PC-9 (cell line): ENCODE measurements at regions not wholly inside any gene's neighbourhood (a gene's known extent, or its start where the extent isn't known, plus 50 kb on each side); places are given as distances from the start of the nearest gene placed in this dataset.

ENCODE experiments used
- BruUV-seq: library from RNA; stranded (reverse); fragments of 400-500 nt; replicated peaks from 2 replicates; lab custom pipeline; 2021; lab: Mats Ljungman, UMichigan
- CTCF ChIA-PET: fragments of 300-600 bp; sonication (Branson Sonifier 250); formaldehyde crosslinking; loops from one replicate; lab custom pipeline; 2022; ENCODE audit warnings: antibody characterized with exemption; lab: Charles Lee
- POLR2A ChIA-PET: fragments of 300-600 bp; sonication (Branson Sonifier 250); formaldehyde crosslinking; loops from one replicate; lab custom pipeline; 2022; ENCODE audit warnings: antibody characterized with exemption; ENCODE audit not compliant: unreplicated experiment; lab: Charles Lee
- DNase-seq, 2 experiments: peaks; one replicate each; pipeline versions ENCODE4 v3.0.0 to v3.0.0-alpha.2; 2015 to 2022; ENCODE audit warnings: mixed read lengths in 1 of 2
- H2AFZ ChIP-seq: fragments of 200-600 bp; sonication (generic); 2 replicates; pipeline ENCODE4 v1.8.1; 2017; ENCODE audit warnings: antibody characterized with exemption
- H3F3A ChIP-seq: fragments of 200-600 bp; sonication (generic); 2 replicates; pipeline ENCODE4 v1.8.1; 2017; ENCODE audit warnings: antibody characterized with exemption, mild to moderate bottlenecking, low read depth; ENCODE audit not compliant: insufficient read depth
- H3K27ac ChIP-seq: fragments of 200-600 bp; sonication (generic); 2 replicates; pipeline ENCODE4 v1.6.1; 2016; ENCODE audit warnings: mixed run types
- H3K27me3 ChIP-seq: fragments of 200-600 bp; sonication (generic); 2 replicates; pipeline ENCODE4 v1.6.1; 2016; ENCODE audit warnings: low read depth, mixed run types; ENCODE audit not compliant: insufficient read depth
- H3K36me3 ChIP-seq: fragments of 200-600 bp; sonication (generic); 2 replicates; pipeline ENCODE4 v1.6.1; 2016; ENCODE audit warnings: low read depth, mixed run types
- H3K4me1 ChIP-seq: fragments of 200-600 bp; sonication (generic); replicated peaks from 2 replicates; pipeline ENCODE4 v1.6.1; 2016; ENCODE audit warnings: mixed run types; ENCODE audit not compliant: insufficient read depth
- H3K4me2 ChIP-seq: fragments of 200-600 bp; sonication (generic); 2 replicates; pipeline ENCODE4 v1.6.1; 2017; ENCODE audit warnings: mixed run types
- H3K4me3 ChIP-seq: fragments of 200-600 bp; sonication (generic); 2 replicates; pipeline ENCODE4 v1.6.1; 2016; ENCODE audit warnings: mixed run types
- H3K79me2 ChIP-seq: fragments of 200-600 bp; sonication (generic); 2 replicates; pipeline ENCODE4 v1.6.1; 2017; ENCODE audit warnings: low read depth, mixed run types
- H3K9me2 ChIP-seq: fragments of 200-600 bp; sonication (generic); 2 replicates; pipeline ENCODE4 v1.8.1; 2017; ENCODE audit warnings: mild to moderate bottlenecking; ENCODE audit not compliant: insufficient read depth
- H3K9me3 ChIP-seq: fragments of 200-600 bp; sonication (generic); 2 replicates; pipeline ENCODE4 v1.8.1; 2016; ENCODE audit warnings: low read depth; ENCODE audit not compliant: insufficient read depth
- H4K20me1 ChIP-seq: fragments of 200-600 bp; sonication (generic); 2 replicates; pipeline ENCODE4 v1.8.1; 2017; ENCODE audit not compliant: insufficient read depth
- EZH2 ChIP-seq: fragments of 200-600 bp; sonication (generic); IDR thresholded peaks from 2 replicates; pipeline ENCODE4 v1.8.0; 2017; ENCODE audit warnings: antibody characterized with exemption, low read depth
- intact Hi-C: fragments of 100-400 bp; cut with micrococcal nuclease; formaldehyde crosslinking; loops from one replicate; pipeline ENCODE4 v1.10.0; 2022; ENCODE audit not compliant: unreplicated experiment
- TF ChIP-seq, protein P1 (sequence below): fragments of 200-600 bp; sonication (generic); conservative IDR thresholded peaks from 2 replicates; pipeline ENCODE4 v1.6.1; 2017; ENCODE audit warnings: mixed run types, antibody characterized with exemption, mild to moderate bottlenecking, moderate library complexity

DNA sequence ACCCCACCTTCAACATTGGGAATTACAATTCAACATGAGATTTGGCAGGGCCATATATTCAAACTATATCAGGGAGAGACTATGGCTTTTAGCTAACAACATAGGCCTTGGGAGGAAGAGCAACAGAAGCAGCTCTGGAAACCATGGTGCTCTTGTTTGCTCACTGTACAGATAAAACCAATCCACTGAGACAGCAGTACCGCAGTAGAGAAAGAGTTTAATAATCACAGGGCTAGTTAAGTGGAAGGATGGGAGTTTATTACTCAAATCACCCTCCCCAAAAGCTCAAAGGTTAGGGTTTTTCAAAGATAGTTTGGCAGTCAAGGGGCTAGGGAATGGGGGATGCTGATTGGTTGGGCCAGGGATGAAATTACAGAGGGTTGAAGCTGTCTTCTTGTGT, 52.7 kb upstream of the CRHR1 start:
- Histone ChIP-seq H3K4me2 (no peak overlapping the region), H4K20me1 (no peaks in the 10 kb centered on the region), H3K27ac (no peak overlapping the region), H3K4me1 (no peaks in the 10 kb centered on the region), H3K27me3 (peaks cover 76% of the 10 kb centered on the region), H2AFZ (no peak overlapping the region), H3F3A (no peaks in the 10 kb centered on the region), H3K4me3 (no peak overlapping the region), H3K36me3 (no peaks in the 10 kb centered on the region), H3K79me2 (no peaks in the 10 kb centered on the region), H3K9me3 (no peaks in the 10 kb centered on the region; the same call in 1 of the 2 replicates), H3K9me2 (no peaks in the 10 kb centered on the region)
- intact Hi-C loops: no loop called here
- no peak for DNase-seq
- TF ChIP-seq, protein P1, sequence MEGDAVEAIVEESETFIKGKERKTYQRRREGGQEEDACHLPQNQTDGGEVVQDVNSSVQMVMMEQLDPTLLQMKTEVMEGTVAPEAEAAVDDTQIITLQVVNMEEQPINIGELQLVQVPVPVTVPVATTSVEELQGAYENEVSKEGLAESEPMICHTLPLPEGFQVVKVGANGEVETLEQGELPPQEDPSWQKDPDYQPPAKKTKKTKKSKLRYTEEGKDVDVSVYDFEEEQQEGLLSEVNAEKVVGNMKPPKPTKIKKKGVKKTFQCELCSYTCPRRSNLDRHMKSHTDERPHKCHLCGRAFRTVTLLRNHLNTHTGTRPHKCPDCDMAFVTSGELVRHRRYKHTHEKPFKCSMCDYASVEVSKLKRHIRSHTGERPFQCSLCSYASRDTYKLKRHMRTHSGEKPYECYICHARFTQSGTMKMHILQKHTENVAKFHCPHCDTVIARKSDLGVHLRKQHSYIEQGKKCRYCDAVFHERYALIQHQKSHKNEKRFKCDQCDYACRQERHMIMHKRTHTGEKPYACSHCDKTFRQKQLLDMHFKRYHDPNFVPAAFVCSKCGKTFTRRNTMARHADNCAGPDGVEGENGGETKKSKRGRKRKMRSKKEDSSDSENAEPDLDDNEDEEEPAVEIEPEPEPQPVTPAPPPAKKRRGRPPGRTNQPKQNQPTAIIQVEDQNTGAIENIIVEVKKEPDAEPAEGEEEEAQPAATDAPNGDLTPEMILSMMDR: no peak
- TF ChIP-seq EZH2: no peak
- POLR2A ChIA-PET: no interaction called here
- CTCF ChIA-PET: no interaction called here
- no TSS peak for BruUV-seq

GRCh38 chr17:45732926-45733505, 51.1 kb upstream of the CRHR1 start:
- H3K4me1 ChIP-seq: no peaks in the 10 kb centered on the region
- H3K9me3 ChIP-seq: no peaks in the 10 kb centered on the region; the same call in 1 of the 2 replicates
- no peak for DNase-seq
- H3K4me2 ChIP-seq: no peak overlapping the region
- BruUV-seq: no TSS peak
- no peaks in the 10 kb centered on the region for H3K36me3 ChIP-seq
- POLR2A ChIA-PET: no interaction called here
- no peak overlapping the region for H2AFZ ChIP-seq
- no peaks in the 10 kb centered on the region for H3K9me2 ChIP-seq
- H3F3A ChIP-seq: no peaks in the 10 kb centered on the region
- H3K79me2 ChIP-seq: no peaks in the 10 kb centered on the region
- no peak overlapping the region for H3K4me3 ChIP-seq
- no peak overlapping the region for H3K27ac ChIP-seq
- CTCF ChIA-PET: no interaction called here
- H4K20me1 ChIP-seq: no peaks in the 10 kb centered on the region; the same call in 1 of the 2 replicates
- H3K27me3 ChIP-seq: peaks cover 75% of the 10 kb centered on the region
- TF ChIP-seq EZH2: no peak
- TF ChIP-seq, protein P1: no peak
- intact Hi-C loops: no loop called here

GRCh38 chr17:45733781-45734180, 50.3 kb upstream of the CRHR1 start:
- intact Hi-C loops: no loop called here
- ChIA-PET POLR2A (no interaction called here), CTCF (no interaction called here)
- H3K27ac ChIP-seq: no peak overlapping the region
- H3K79me2 ChIP-seq: no peaks in the 10 kb centered on the region
- H3K36me3 ChIP-seq: no peaks in the 10 kb centered on the region
- BruUV-seq: no TSS peak
- DNase-seq: no peak
- peaks cover 75% of the 10 kb centered on the region for H3K27me3 ChIP-seq
- no peaks in the 10 kb centered on the region for H3K9me2 ChIP-seq
- H3K9me3 ChIP-seq: no peaks in the 10 kb centered on the region; the same call in 1 of the 2 replicates
- H3F3A ChIP-seq: no peaks in the 10 kb centered on the region
- H2AFZ ChIP-seq: no peak overlapping the region
- H3K4me3 ChIP-seq: no peak overlapping the region
- TF ChIP-seq EZH2: no peak
- TF ChIP-seq, protein P1: no peak
- H3K4me2 ChIP-seq: no peak overlapping the region
- no peaks in the 10 kb centered on the region; the same call in 1 of the 2 replicates for H4K20me1 ChIP-seq
- no peaks in the 10 kb centered on the region for H3K4me1 ChIP-seq
